GM13976 (cell line): ENCODE measurements at regions not wholly inside any gene's neighbourhood (a gene's known extent, or its start where the extent isn't known, plus 50 kb on each side); places are given as distances from the start of the nearest gene placed in this dataset.

Experiments used
- DNase-seq: peaks from one replicate; pipeline ENCODE4 v3.0.0; 2012; ENCODE audit warnings: low spot score
- CTCF ChIP-seq: IDR thresholded peaks from 2 replicates; pipeline ENCODE4 v1.5.1; 2012; ENCODE audit warnings: borderline replicate concordance, mild to moderate bottlenecking; ENCODE audit not compliant: insufficient read depth; ENCODE audit errors: extremely low read depth, missing control alignments, control extremely low read depth
- in situ Hi-C: fragments of 300-500 bp; cut with MboI; formaldehyde crosslinking; loops from one replicate; pipeline ENCODE4 v1.12.0; 2022; ENCODE audit warnings: low sequenced_read_pairs, mixed read lengths, inconsistent platforms; ENCODE audit not compliant: unreplicated experiment

GRCh38 chr20:60820149-60820548, 431.9 kb upstream of the CDH4 start:
- in situ Hi-C loops: no loop called here
- no peak for DNase-seq
- TF ChIP-seq CTCF: no peak

- in situ Hi-C loops: no loop called here
- TF ChIP-seq CTCF: no peak
- DNase-seq: no peak
Measured at GRCh38 chr20:60820918-60821317, 431.1 kb upstream of the CDH4 start.

GRCh38 chr20:60822699-60823607, 429.1 kb upstream of the CDH4 start:
- no peak for TF ChIP-seq CTCF
- DNase-seq: no peak
- in situ Hi-C loops: no loop called here

GRCh38 chr20:60835876-60836275, 416.2 kb upstream of the CDH4 start:
- DNase-seq: no peak
- no peak for TF ChIP-seq CTCF

GRCh38 chr20:60837173-60837770, 414.8 kb upstream of the CDH4 start:
- no peak for TF ChIP-seq CTCF
- in situ Hi-C loops: no loop called here
- no peak for DNase-seq

More at GRCh38 chr20:60835876-60836275, 416.2 kb upstream of the CDH4 start:
- in situ Hi-C loops: no loop called here

- TF ChIP-seq CTCF: no peak
- in situ Hi-C loops: no loop called here
- no peak for DNase-seq
Measured at GRCh38 chr20:60838297-60838696, 413.8 kb upstream of the CDH4 start.
